CD14-positive monocyte (primary cell): ENCODE measurements at regions not wholly inside any gene's neighbourhood (a gene's known extent, or its start where the extent isn't known, plus 50 kb on each side); places are given as distances from the start of the nearest gene placed in this dataset.
A peak's percentile ranks its signal among the peaks of the same experiment; 100 is the strongest.

Experiments used
- DNase-seq, 3 donors: peaks; one replicate each; pipeline ENCODE4 v3.0.0-alpha.2; 2011 to 2022
- H2AFZ ChIP-seq: 2 replicates; pipeline ENCODE4 v1.6.0; 2012; ENCODE audit warnings: mild to moderate bottlenecking, low read depth, low read length, inconsistent platforms; ENCODE audit not compliant: insufficient read depth, poor library complexity, severe bottlenecking
- H3K27ac ChIP-seq, 2 donors: 1 replicate in 1 of 2; 2 replicates in 1 of 2; pipeline ENCODE4 v1.5.1; 2012 to 2013; ENCODE audit warnings: low read length in 2 of 2, control low read depth in 1 of 2, inconsistent platforms in 1 of 2, low read depth in 1 of 2, mild to moderate bottlenecking in 1 of 2
- H3K27me3 ChIP-seq, 2 donors: one replicate each; pipeline versions ENCODE4 v1.6.0 to v1.6.1; 2011 to 2013; ENCODE audit warnings: low read length in 2 of 2; ENCODE audit not compliant: control insufficient read depth in 2 of 2, insufficient read depth in 2 of 2
- H3K36me3 ChIP-seq, 2 donors: replicated peaks in 1 of 2; 1 replicate in 1 of 2; 2 replicates in 1 of 2; pipeline versions ENCODE4 v1.5.1 to v1.6.1; 2012 to 2013; ENCODE audit warnings: low read length in 2 of 2, control low read depth in 1 of 2, inconsistent platforms in 1 of 2, mild to moderate bottlenecking in 1 of 2; ENCODE audit not compliant: insufficient read depth in 2 of 2, control insufficient read depth in 1 of 2
- H3K4me1 ChIP-seq, 2 donors: 1 replicate in 1 of 2; 2 replicates in 1 of 2; pipeline versions ENCODE4 v1.5.1 to v1.6.1; 2012 to 2013; ENCODE audit warnings: low read length in 2 of 2, control low read depth in 1 of 2, inconsistent platforms in 1 of 2, mild to moderate bottlenecking in 1 of 2, moderate library complexity in 1 of 2; ENCODE audit not compliant: insufficient read depth in 2 of 2, control insufficient read depth in 1 of 2
- H3K4me2 ChIP-seq: replicated peaks from 2 replicates; pipeline ENCODE3; 2012; ENCODE audit warnings: low read length, moderate library complexity, mild to moderate bottlenecking; ENCODE audit not compliant: poor library complexity, severe bottlenecking; ENCODE audit errors: extremely low read depth
- H3K4me3 ChIP-seq, 3 experiments: fragments of 200-600 bp in 1 of 3; sonication (generic) in 1 of 3; replicated peaks in 1 of 3; 1 replicate in 2 of 3; 2 replicates in 1 of 3; pipeline ENCODE4 v1.5.1; 2011 to 2013; ENCODE audit warnings: low read length in 3 of 3, mild to moderate bottlenecking in 3 of 3, control low read depth in 2 of 3, low read depth in 2 of 3, inconsistent platforms in 1 of 3, moderate library complexity in 1 of 3
- H3K79me2 ChIP-seq: 2 replicates; pipeline ENCODE4 v1.6.0; 2012; ENCODE audit warnings: mild to moderate bottlenecking, control low read depth, inconsistent platforms, low read length, moderate library complexity; ENCODE audit not compliant: insufficient read depth
- H3K9ac ChIP-seq: 2 replicates; pipeline ENCODE4 v1.6.0; 2017; ENCODE audit warnings: low read length, mild to moderate bottlenecking; ENCODE audit not compliant: insufficient read depth, poor library complexity, severe bottlenecking
- H3K9me3 ChIP-seq, 2 donors: replicated peaks in 1 of 2; 1 replicate in 1 of 2; 2 replicates in 1 of 2; pipeline versions ENCODE4 v1.5.1 to v1.6.1; 2012 to 2013; ENCODE audit warnings: low read length in 2 of 2, control low read depth in 1 of 2; ENCODE audit not compliant: control insufficient read depth in 1 of 2, insufficient read depth in 1 of 2
- H4K20me1 ChIP-seq: 2 replicates; pipeline ENCODE4 v1.6.0; 2012; ENCODE audit warnings: mild to moderate bottlenecking, low read length, control low read depth, moderate library complexity; ENCODE audit not compliant: insufficient read depth
- H3K27ac Mint-ChIP-seq, 7 donors: one replicate each; pipeline ENCODE4 v1.8.0; 2020; ENCODE audit warnings: mild to moderate bottlenecking in 7 of 7, mixed read lengths in 7 of 7, moderate library complexity in 6 of 7, inconsistent platforms in 2 of 7
- H3K27me3 Mint-ChIP-seq, 3 donors: one replicate each; pipeline ENCODE4 v1.8.0; 2021 to 2022; ENCODE audit warnings: low read depth in 3 of 3, mild to moderate bottlenecking in 3 of 3, mixed read lengths in 3 of 3, moderate library complexity in 3 of 3, inconsistent platforms in 1 of 3
- H3K36me3 Mint-ChIP-seq, 2 donors: one replicate each; pipeline ENCODE4 v1.8.0; 2020; ENCODE audit warnings: mixed read lengths in 2 of 2, inconsistent platforms in 1 of 2, mild to moderate bottlenecking in 1 of 2
- H3K4me1 Mint-ChIP-seq: one replicate; pipeline ENCODE4 v1.8.0; 2020; ENCODE audit warnings: mild to moderate bottlenecking, mixed read lengths
- H3K4me3 Mint-ChIP-seq, 2 donors: one replicate each; pipeline ENCODE4 v1.8.0; 2020; ENCODE audit warnings: mild to moderate bottlenecking in 2 of 2, mixed read lengths in 2 of 2, moderate library complexity in 1 of 2
- H3K9me3 Mint-ChIP-seq, 7 donors: one replicate each; pipeline ENCODE4 v1.8.0; 2020 to 2022; ENCODE audit warnings: mixed read lengths in 7 of 7, mild to moderate bottlenecking in 6 of 7, moderate library complexity in 6 of 7, inconsistent platforms in 2 of 7
- WGBS: methylation state at CpG from one replicate; pipeline ENCODE4 v1.1.5; 2013; ENCODE audit warnings: missing lambda C conversion rate; ENCODE audit not compliant: insufficient coverage; 5-methylcytosine and 5-hydroxymethylcytosine counted together
- intact Hi-C, 2 donors: fragments of 100-400 bp; cut with micrococcal nuclease; formaldehyde crosslinking; loops; one replicate each; pipeline versions ENCODE4 v1.15.0 to v1.15.1; 2023
- TF ChIP-seq, protein P1 (sequence below): fragments of 200-600 bp; IDR thresholded peaks from one replicate; pipeline ENCODE4 v1.8.0; 2022; ENCODE audit warnings: antibody characterized with exemption, mild to moderate bottlenecking

DNA sequence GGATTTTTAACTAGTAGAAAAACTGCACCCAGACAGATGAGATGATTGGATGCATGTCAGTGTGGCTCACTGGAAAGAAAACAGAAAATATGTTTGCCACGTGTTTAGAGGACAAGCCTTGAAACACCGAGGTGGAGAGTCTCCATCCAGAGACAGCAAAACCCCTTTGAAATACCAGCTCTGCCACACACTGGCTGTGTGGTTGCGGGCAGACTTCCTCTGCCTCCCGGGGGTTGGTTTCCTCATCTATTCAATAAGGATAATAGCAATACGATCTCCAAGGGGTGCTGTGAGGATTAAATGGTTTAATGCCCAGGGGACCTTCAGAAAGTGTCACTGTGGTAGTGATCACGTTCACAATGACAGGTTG, 67.2 kb upstream of the PARP1 start:
- no peaks in the 10 kb centered on the region for H3K36me3 Mint-ChIP-seq
- Histone ChIP-seq H3K4me1 (no peaks in the 10 kb centered on the region), H3K36me3 (no peaks in the 10 kb centered on the region), H3K4me3 (no peak overlapping the region), H3K79me2 (no peaks in the 10 kb centered on the region), H3K27ac (no peak overlapping the region), H4K20me1 (no peaks in the 10 kb centered on the region), H3K4me2 (no peak overlapping the region), H3K9ac (no peak overlapping the region), H2AFZ (no peak overlapping the region), H3K27me3 (no peaks in the 10 kb centered on the region), H3K9me3 (no peaks in the 10 kb centered on the region)
- TF ChIP-seq, protein P1, sequence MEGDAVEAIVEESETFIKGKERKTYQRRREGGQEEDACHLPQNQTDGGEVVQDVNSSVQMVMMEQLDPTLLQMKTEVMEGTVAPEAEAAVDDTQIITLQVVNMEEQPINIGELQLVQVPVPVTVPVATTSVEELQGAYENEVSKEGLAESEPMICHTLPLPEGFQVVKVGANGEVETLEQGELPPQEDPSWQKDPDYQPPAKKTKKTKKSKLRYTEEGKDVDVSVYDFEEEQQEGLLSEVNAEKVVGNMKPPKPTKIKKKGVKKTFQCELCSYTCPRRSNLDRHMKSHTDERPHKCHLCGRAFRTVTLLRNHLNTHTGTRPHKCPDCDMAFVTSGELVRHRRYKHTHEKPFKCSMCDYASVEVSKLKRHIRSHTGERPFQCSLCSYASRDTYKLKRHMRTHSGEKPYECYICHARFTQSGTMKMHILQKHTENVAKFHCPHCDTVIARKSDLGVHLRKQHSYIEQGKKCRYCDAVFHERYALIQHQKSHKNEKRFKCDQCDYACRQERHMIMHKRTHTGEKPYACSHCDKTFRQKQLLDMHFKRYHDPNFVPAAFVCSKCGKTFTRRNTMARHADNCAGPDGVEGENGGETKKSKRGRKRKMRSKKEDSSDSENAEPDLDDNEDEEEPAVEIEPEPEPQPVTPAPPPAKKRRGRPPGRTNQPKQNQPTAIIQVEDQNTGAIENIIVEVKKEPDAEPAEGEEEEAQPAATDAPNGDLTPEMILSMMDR, result no peak
- peaks cover 0 to 2% (median 0%) of the 10 kb centered on the region in 3 donors for H3K27me3 Mint-ChIP-seq
- no peaks in the 10 kb centered on the region for H3K9me3 Mint-ChIP-seq
- intact Hi-C loops, result no loop called here
- DNase-seq, result no peak
- no peaks in the 10 kb centered on the region for H3K4me1 Mint-ChIP-seq
- H3K27ac Mint-ChIP-seq, result no peak overlapping the region
- WGBS, result 50% methylated on average over 1 of the region's 6 CpGs
- no peak overlapping the region for H3K4me3 Mint-ChIP-seq

DNA sequence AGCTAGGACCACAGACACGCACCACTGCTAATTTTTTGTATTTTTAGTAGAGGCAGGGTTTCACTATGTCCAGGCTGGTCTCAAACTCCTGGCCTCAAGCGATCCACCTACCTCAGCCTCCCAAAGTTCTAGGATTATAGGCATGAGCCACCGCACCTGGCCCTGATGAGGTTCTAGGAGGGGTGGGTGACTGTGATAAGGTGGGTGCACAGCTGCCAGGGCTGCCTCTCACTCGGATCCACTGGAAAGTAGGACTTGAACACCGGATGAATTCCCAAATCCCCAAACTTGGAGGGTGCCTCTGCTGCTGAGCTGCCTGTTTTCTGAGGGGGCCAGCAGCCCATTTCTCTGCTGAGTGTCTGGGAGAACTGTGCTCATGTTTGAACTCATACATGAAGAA, 68.2 kb upstream of the PARP1 start:
- Histone ChIP-seq H3K9ac (no peak overlapping the region), H3K4me1 (no peaks in the 10 kb centered on the region), H3K9me3 (no peaks in the 10 kb centered on the region), H3K27ac (no peak overlapping the region), H3K36me3 (no peaks in the 10 kb centered on the region), H3K79me2 (no peaks in the 10 kb centered on the region), H3K4me3 (no peak overlapping the region), H3K4me2 (no peak overlapping the region), H4K20me1 (no peaks in the 10 kb centered on the region), H3K27me3 (no peaks in the 10 kb centered on the region), H2AFZ (no peak overlapping the region)
- TF ChIP-seq, protein P1, result no peak
- intact Hi-C loops, result no loop called here
- H3K27ac Mint-ChIP-seq, result no peak overlapping the region
- no peak for DNase-seq
- no peaks in the 10 kb centered on the region for H3K36me3 Mint-ChIP-seq
- H3K9me3 Mint-ChIP-seq, result no peaks in the 10 kb centered on the region
- WGBS, result no CpG with 5 or more reads among the region's 5 CpGs
- H3K27me3 Mint-ChIP-seq, result peaks cover 0 to 2% (median 0%) of the 10 kb centered on the region in 3 donors
- peak overlapping the region in 1 of 2 donors; percentile 37 for H3K4me3 Mint-ChIP-seq
- no peaks in the 10 kb centered on the region for H3K4me1 Mint-ChIP-seq
